ENCODE measurements at regions not wholly inside any gene's neighbourhood (a gene's known extent, or its start where the extent isn't known, plus 50 kb on each side); places are given as distances from the start of the nearest gene placed in this dataset.

- no peak for DNase-seq (ENCODE audit: low read depth)
Measured at GRCh38 chr2:51103205-51103604, 71.3 kb upstream of the NRXN1 start.

GRCh38 chr2:51093016-51093415 lies 61.1 kb upstream of the NRXN1 start:
- DNase-seq (ENCODE audit: low read depth), result no peak

GRCh38 chr2:51085420-51086068 lies 53.6 kb upstream of the NRXN1 start:
- DNase-seq (ENCODE audit: low read depth), result no peak

- no peak for DNase-seq (ENCODE audit: low read depth)
Measured at GRCh38 chr2:51084750-51085149, 52.8 kb upstream of the NRXN1 start.
